Breast epithelium (tissue), 4 donors: ENCODE measurements at regions not wholly inside any gene's neighbourhood (a gene's known extent, or its start where the extent isn't known, plus 50 kb on each side); places are given as distances from the start of the nearest gene placed in this dataset.

Experiments used
- DNase-seq, 2 donors: peaks; one replicate each; pipeline ENCODE4 v3.0.0-alpha.2; 2019; ENCODE audit warnings: low spot score in 2 of 2
- H3K27ac ChIP-seq, 2 donors: fragments of 200-600 bp; sonication (generic) in 1 of 2; one replicate each; pipeline ENCODE4 v1.5.1; 2016 to 2019; ENCODE audit warnings: mild to moderate bottlenecking in 1 of 2
- H3K27me3 ChIP-seq, 2 donors: fragments of 200-600 bp; sonication (generic) in 1 of 2; one replicate each; pipeline versions ENCODE4 v1.5.1 to v1.6.0; 2017 to 2019; ENCODE audit warnings: control low read depth in 1 of 2, mild to moderate bottlenecking in 1 of 2
- H3K36me3 ChIP-seq: fragments of 200-600 bp; one replicate; pipeline ENCODE4 v1.5.1; 2019
- H3K4me1 ChIP-seq, 2 donors: fragments of 200-600 bp; sonication (generic); one replicate each; pipeline ENCODE4 v1.5.1; 2016 to 2019; ENCODE audit warnings: control low read depth in 1 of 2
- H3K4me3 ChIP-seq, 3 donors: fragments of 200-600 bp; sonication (generic); 1 replicate in 2 of 3; 2 replicates in 1 of 3; pipeline ENCODE4 v1.5.1; 2016 to 2019; ENCODE audit warnings: mild to moderate bottlenecking in 3 of 3, moderate library complexity in 2 of 3
- H3K9me3 ChIP-seq, 2 donors: fragments of 200-600 bp; sonication (generic) in 1 of 2; one replicate each; pipeline ENCODE4 v1.5.1; 2016 to 2019; ENCODE audit warnings: control low read depth in 1 of 2
- POLR2A ChIP-seq: fragments of 450-650 bp; IDR thresholded peaks from one replicate; pipeline ENCODE4 v1.6.1; 2016; ENCODE audit warnings: antibody characterized with exemption, mild to moderate bottlenecking, moderate library complexity
- POLR2AphosphoS5 ChIP-seq, 3 donors: sonication (generic); formaldehyde crosslinking; IDR thresholded peaks; one replicate each; pipeline ENCODE4 v1.6.1; 2017; ENCODE audit warnings: antibody characterized with exemption in 3 of 3
- intact Hi-C: fragments of 100-400 bp; cut with DNase I; formaldehyde crosslinking; loops from one replicate; pipeline ENCODE4 v1.15.1; 2023; ENCODE audit warnings: low total_unique reads
- TF ChIP-seq, protein P1 (sequence below), 3 donors: fragments of 450-650 bp; IDR thresholded peaks; one replicate each; pipeline ENCODE4 v1.5.1; 2016 to 2017; ENCODE audit warnings: antibody characterized with exemption in 3 of 3, mild to moderate bottlenecking in 3 of 3, moderate library complexity in 3 of 3

DNA sequence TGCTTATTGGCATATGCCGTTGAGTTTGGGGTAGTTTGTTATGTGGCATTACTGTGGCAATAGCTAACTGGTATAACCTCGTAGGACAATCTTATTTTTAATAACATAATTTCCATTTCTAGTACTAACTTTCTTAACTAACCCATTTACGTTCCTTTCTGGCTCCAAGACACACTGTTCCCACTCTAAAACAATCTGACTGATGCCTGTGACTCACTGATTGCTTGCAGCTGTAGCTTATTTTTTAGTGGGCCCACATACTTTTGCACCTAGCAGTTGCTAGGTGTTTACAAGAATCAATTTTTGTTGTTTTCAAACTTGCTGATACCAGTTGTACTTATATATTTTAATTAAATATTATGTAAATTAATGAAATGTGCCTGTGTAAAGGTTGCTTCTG is 52.2 kb downstream of the FAT3 start:
- no peak for DNase-seq
- TF ChIP-seq POLR2AphosphoS5 (IDR thresholded peaks at IDR 0.05): no peak
- TF ChIP-seq POLR2A: no peak
- TF ChIP-seq, protein P1, sequence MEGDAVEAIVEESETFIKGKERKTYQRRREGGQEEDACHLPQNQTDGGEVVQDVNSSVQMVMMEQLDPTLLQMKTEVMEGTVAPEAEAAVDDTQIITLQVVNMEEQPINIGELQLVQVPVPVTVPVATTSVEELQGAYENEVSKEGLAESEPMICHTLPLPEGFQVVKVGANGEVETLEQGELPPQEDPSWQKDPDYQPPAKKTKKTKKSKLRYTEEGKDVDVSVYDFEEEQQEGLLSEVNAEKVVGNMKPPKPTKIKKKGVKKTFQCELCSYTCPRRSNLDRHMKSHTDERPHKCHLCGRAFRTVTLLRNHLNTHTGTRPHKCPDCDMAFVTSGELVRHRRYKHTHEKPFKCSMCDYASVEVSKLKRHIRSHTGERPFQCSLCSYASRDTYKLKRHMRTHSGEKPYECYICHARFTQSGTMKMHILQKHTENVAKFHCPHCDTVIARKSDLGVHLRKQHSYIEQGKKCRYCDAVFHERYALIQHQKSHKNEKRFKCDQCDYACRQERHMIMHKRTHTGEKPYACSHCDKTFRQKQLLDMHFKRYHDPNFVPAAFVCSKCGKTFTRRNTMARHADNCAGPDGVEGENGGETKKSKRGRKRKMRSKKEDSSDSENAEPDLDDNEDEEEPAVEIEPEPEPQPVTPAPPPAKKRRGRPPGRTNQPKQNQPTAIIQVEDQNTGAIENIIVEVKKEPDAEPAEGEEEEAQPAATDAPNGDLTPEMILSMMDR (IDR thresholded peaks at IDR 0.05): no peak
- Histone ChIP-seq H3K36me3 (no peaks in the 10 kb centered on the region), H3K9me3 (no peaks in the 10 kb centered on the region), H3K27ac (no peak overlapping the region), H3K27me3 (no peaks in the 10 kb centered on the region), H3K4me1 (no peaks in the 10 kb centered on the region), H3K4me3 (no peak overlapping the region)
- intact Hi-C loops: loop anchor here (5.0 kb wide), 2 partner anchors 49 to 236 kb away; no protein-coding TSS in a partner anchor

DNA sequence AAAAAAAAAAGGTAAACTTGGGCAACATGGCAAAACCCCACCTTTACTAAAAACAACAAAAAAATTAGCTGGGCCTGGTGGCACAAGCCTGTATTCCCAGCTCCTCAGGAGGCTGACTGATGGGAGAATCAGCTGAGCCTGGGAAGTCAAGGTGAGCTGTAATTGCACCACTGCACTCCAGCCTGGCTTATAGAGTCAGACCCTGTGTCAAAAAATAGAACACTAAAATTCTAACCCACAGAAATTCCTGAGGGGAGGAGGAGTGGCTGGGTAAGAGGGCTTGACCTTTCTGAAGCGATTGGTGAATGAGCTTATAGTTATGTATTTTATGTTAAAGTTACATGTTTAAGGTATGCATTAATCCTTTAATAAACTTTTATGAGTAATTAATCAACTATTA is 53.3 kb downstream of the FAT3 start:
- Histone ChIP-seq H3K36me3 (no peaks in the 10 kb centered on the region), H3K4me1 (no peaks in the 10 kb centered on the region), H3K27ac (no peak overlapping the region), H3K9me3 (no peaks in the 10 kb centered on the region), H3K4me3 (no peak overlapping the region), H3K27me3 (no peaks in the 10 kb centered on the region)
- no peak for DNase-seq
- no peak for TF ChIP-seq POLR2AphosphoS5 (IDR thresholded peaks at IDR 0.05)
- TF ChIP-seq POLR2A: no peak
- TF ChIP-seq, protein P1 (IDR thresholded peaks at IDR 0.05): no peak
- intact Hi-C loops: loop anchor here (5.0 kb wide), 2 partner anchors 51 to 234 kb away; no protein-coding TSS in a partner anchor

DNA sequence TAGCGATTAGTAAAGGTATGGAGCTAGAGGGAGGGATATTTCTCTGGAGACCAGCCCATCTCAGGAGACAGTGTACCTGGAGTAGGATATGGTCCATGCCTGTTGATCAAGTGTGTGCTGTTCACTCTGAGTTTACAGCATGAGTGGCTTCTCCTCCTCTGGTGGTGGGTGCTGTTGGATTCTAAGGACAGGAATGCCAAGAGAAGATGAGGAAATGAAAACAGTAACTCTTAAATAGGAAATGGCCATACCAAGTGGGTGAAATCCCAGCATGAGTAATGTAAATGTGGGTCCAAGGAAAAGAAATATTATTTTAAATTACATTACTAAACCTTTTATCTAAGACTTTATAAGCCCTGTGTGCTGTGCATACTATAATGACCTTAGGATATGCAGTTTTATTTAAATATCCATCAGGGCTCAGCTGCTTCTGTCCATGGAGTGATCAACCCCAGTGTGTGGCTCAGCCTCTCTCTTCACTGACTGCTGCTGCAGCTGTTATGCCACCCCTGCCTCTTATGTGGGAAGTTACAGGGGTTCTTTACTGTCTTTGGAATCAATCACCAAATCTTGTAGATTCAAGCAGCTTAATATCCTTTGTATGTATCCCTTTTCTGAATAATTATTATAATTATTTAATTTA is 54.3 kb downstream of the FAT3 start:
- no peak for DNase-seq
- TF ChIP-seq POLR2AphosphoS5 (IDR thresholded peaks at IDR 0.05) (no peak), POLR2A (no peak)
- TF ChIP-seq, protein P1 (IDR thresholded peaks at IDR 0.05): no peak
- intact Hi-C loops: loop anchor here (5.0 kb wide), 2 partner anchors 52 to 233 kb away; no protein-coding TSS in a partner anchor
- H3K36me3 ChIP-seq: no peaks in the 10 kb centered on the region
- H3K4me3 ChIP-seq: no peak overlapping the region
- no peak overlapping the region for H3K27ac ChIP-seq
- no peaks in the 10 kb centered on the region for H3K27me3 ChIP-seq
- no peaks in the 10 kb centered on the region for H3K9me3 ChIP-seq
- no peaks in the 10 kb centered on the region for H3K4me1 ChIP-seq

DNA sequence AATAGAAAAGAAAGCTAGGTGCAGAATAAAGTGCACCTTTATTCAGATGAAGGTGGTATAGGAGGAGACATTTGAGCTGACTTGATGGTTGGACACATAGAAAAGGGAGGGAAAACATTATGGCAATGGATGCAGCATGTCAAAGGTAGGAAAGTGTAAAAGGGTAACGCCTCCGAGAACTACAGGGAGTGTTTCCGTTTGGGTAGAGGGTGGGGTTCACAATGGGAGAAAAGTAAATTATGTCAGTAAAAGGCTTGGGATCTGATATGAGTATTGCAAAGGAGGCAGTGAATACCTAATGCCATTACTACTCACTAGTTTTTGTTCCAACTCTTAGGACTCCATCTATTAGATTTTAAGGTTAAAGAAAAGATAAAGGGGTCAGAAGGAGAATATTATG is 59.5 kb downstream of the FAT3 start:
- intact Hi-C loops: no loop called here
- Histone ChIP-seq H3K4me3 (no peak overlapping the region), H3K4me1 (no peaks in the 10 kb centered on the region), H3K9me3 (no peaks in the 10 kb centered on the region), H3K27me3 (peaks cover 0 to 6% of the 10 kb centered on the region in 2 donors), H3K27ac (no peak overlapping the region), H3K36me3 (no peaks in the 10 kb centered on the region)
- TF ChIP-seq POLR2A (no peak), POLR2AphosphoS5 (IDR thresholded peaks at IDR 0.05) (no peak)
- TF ChIP-seq, protein P1 (IDR thresholded peaks at IDR 0.05): no peak
- DNase-seq: no peak

DNA sequence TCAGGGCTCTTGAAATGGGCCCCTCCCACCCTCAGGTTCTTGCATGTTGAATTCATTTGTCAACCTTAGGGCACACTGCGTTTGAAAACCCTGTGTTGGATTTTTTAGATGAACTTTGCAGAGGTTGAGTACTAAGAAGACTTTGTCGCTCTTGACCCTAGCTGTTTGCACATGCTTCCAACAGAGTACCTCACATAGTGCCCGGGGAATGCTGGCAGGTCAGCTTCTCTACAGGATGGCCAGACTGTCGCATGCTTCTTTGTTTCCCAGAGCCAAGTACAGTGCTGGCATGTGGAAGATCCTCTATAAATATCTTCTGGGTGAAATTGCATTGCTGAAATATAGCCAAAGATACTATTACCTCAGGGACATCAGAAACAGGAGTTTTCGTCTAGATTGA is 59.9 kb downstream of the FAT3 start:
- Histone ChIP-seq H3K4me3 (no peak overlapping the region), H3K4me1 (no peaks in the 10 kb centered on the region), H3K27me3 (peaks cover 0 to 6% of the 10 kb centered on the region in 2 donors), H3K36me3 (no peaks in the 10 kb centered on the region), H3K27ac (no peak overlapping the region), H3K9me3 (no peaks in the 10 kb centered on the region)
- intact Hi-C loops: no loop called here
- no peak for DNase-seq
- TF ChIP-seq POLR2AphosphoS5 (IDR thresholded peaks at IDR 0.05) (no peak), POLR2A (no peak)
- TF ChIP-seq, protein P1 (IDR thresholded peaks at IDR 0.05): no peak
